Liver (tissue), 3 donors: ENCODE measurements at regions not wholly inside any gene's neighbourhood (a gene's known extent, or its start where the extent isn't known, plus 50 kb on each side); places are given as distances from the start of the nearest gene placed in this dataset.

Source experiments
- RAD21 ChIP-seq, 2 donors: IDR thresholded peaks; 2 replicates each; pipeline ENCODE4 v1.6.1; 2016; ENCODE audit warnings: antibody characterized with exemption in 2 of 2, mild to moderate bottlenecking in 2 of 2
- TAF1 ChIP-seq: conservative IDR thresholded peaks from 2 replicates; pipeline ENCODE4 v1.6.1; 2016; ENCODE audit warnings: antibody characterized with exemption, mild to moderate bottlenecking
- TF ChIP-seq, protein P1 (sequence below): fragments of 150-350 bp; IDR thresholded peaks from 2 replicates; pipeline ENCODE4 v1.5.1; 2017; ENCODE audit warnings: improper control_type of control experiment, low read depth, low read length; ENCODE audit not compliant: missing input control
- donor health status: healthy.
- donor health status: healthy.

GRCh38 chr3:168648321-168648720 lies 552.6 kb upstream of the GOLIM4 start:
- TF ChIP-seq TAF1: no peak
- TF ChIP-seq, protein P1, sequence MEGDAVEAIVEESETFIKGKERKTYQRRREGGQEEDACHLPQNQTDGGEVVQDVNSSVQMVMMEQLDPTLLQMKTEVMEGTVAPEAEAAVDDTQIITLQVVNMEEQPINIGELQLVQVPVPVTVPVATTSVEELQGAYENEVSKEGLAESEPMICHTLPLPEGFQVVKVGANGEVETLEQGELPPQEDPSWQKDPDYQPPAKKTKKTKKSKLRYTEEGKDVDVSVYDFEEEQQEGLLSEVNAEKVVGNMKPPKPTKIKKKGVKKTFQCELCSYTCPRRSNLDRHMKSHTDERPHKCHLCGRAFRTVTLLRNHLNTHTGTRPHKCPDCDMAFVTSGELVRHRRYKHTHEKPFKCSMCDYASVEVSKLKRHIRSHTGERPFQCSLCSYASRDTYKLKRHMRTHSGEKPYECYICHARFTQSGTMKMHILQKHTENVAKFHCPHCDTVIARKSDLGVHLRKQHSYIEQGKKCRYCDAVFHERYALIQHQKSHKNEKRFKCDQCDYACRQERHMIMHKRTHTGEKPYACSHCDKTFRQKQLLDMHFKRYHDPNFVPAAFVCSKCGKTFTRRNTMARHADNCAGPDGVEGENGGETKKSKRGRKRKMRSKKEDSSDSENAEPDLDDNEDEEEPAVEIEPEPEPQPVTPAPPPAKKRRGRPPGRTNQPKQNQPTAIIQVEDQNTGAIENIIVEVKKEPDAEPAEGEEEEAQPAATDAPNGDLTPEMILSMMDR: no peak
- TF ChIP-seq RAD21 (IDR thresholded peaks at IDR 0.05): no peak
